ENCODE measurements at regions not wholly inside any gene's neighbourhood (a gene's known extent, or its start where the extent isn't known, plus 50 kb on each side); places are given as distances from the start of the nearest gene placed in this dataset.

DNA sequence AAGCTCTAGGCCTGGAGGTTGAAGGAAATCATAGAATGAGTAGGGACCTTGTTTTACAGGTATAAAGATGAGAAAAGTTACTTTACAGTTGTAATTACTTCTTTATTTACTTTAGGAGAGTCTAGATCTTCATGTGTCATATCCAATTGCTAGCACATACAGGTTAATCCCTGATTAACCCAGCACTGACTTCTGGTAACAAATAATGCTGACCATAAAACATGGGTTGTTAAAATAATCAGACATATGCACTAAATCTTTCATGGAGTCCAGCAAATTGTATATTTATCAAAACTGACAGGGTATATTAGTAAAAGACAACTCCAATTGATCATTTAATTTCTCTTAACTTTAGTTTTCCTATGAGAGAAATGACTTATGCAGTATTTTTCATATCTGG is 245.2 kb downstream of the NFKBIZ start:
- Mint-ChIP-seq H3K4me3 (no peak overlapping the region), H3K27me3 (no peaks in the 10 kb centered on the region), H3K36me3 (no peaks in the 10 kb centered on the region), H3K9me3 (no peaks in the 10 kb centered on the region), H3K27ac (no peak overlapping the region), H3K4me1 (peaks cover 7 to 12% (median 10%) of the 10 kb centered on the region in 3 donors)
- Histone ChIP-seq H3K4me3 (ENCODE audit: low read length) (no peak overlapping the region), H3K4me1 (ENCODE audit: insufficient read depth, low read length) (peaks cover 13% of the 10 kb centered on the region), H3K36me3 (ENCODE audit: insufficient read depth, low read length) (no peaks in the 10 kb centered on the region), H3K9me3 (ENCODE audit: low read length) (no peaks in the 10 kb centered on the region), H3K27ac (ENCODE audit: low read depth, low read length) (no peak overlapping the region), H3K27me3 (ENCODE audit: insufficient read depth, low read length, poor library complexity, severe bottlenecking) (no peaks in the 10 kb centered on the region)
- ChIA-PET POLR2A (no interaction called here), CTCF (no interaction called here)
- no peak for DNase-seq

DNA sequence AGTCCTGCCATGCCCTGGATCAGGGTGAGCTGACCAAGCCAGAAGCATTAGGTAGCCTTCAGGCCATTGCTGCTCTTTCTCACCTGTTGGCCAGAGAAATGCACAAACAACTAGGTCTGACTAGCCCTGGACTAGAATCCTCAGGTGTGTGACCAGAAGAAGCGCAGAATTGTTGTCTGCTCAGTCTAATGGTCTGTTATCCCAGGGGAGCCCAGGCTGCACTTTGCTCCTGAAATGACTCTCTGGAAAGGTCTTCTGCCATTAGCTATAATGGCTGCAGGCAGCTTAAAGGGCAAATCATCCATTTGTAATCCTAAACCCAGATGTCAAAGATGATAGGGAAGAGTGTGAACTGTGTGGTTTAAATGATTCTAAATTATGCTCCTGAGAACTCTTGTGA is 246.1 kb downstream of the NFKBIZ start:
- ChIA-PET POLR2A (no interaction called here), CTCF (no interaction called here)
- Mint-ChIP-seq H3K36me3 (no peaks in the 10 kb centered on the region), H3K4me1 (peaks cover 7 to 12% (median 10%) of the 10 kb centered on the region in 3 donors), H3K27ac (no peak overlapping the region), H3K27me3 (no peaks in the 10 kb centered on the region), H3K4me3 (no peak overlapping the region), H3K9me3 (no peaks in the 10 kb centered on the region)
- H3K9me3 ChIP-seq (ENCODE audit: low read length) = no peaks in the 10 kb centered on the region
- no peaks in the 10 kb centered on the region for H3K27me3 ChIP-seq (ENCODE audit: insufficient read depth, low read length, poor library complexity, severe bottlenecking)
- peaks cover 13% of the 10 kb centered on the region for H3K4me1 ChIP-seq (ENCODE audit: insufficient read depth, low read length)
- DNase-seq = no peak
- no peak overlapping the region for H3K27ac ChIP-seq (ENCODE audit: low read depth, low read length)
- H3K4me3 ChIP-seq (ENCODE audit: low read length) = no peak overlapping the region
- H3K36me3 ChIP-seq (ENCODE audit: insufficient read depth, low read length) = no peaks in the 10 kb centered on the region

DNA sequence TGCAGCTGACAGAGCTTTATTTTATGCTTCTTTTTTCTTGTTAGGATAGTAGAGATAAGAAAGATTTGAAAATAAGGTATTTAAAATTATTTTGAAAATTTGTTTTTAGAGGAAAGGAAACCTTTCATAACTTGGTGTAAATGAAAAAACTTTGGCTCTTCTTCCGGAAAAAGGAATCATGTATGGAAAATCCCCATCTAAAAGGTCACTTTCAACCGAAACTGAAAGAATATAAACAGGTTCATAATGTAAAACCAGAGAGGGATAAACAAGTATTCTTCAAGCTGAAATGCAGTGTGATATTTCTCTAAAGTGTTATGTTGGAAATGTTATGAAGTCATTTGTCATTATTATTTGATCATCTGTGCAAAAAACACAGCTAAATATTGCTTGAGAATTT is 246.8 kb downstream of the NFKBIZ start:
- no peaks in the 10 kb centered on the region for H3K36me3 ChIP-seq (ENCODE audit: insufficient read depth, low read length)
- no peak overlapping the region for H3K27ac ChIP-seq (ENCODE audit: low read depth, low read length)
- H3K27me3 Mint-ChIP-seq = peaks cover 0 to 3% of the 10 kb centered on the region in 2 donors
- ChIA-PET POLR2A (no interaction called here), CTCF (no interaction called here)
- DNase-seq = no peak
- no peak overlapping the region for H3K27ac Mint-ChIP-seq
- H3K27me3 ChIP-seq (ENCODE audit: insufficient read depth, low read length, poor library complexity, severe bottlenecking) = no peaks in the 10 kb centered on the region
- H3K4me1 Mint-ChIP-seq = peaks cover 7 to 12% (median 10%) of the 10 kb centered on the region in 3 donors
- no peaks in the 10 kb centered on the region for H3K9me3 Mint-ChIP-seq
- H3K4me1 ChIP-seq (ENCODE audit: insufficient read depth, low read length) = peaks cover 13% of the 10 kb centered on the region
- no peak overlapping the region for H3K4me3 Mint-ChIP-seq
- no peak overlapping the region for H3K4me3 ChIP-seq (ENCODE audit: low read length)
- H3K9me3 ChIP-seq (ENCODE audit: low read length) = no peaks in the 10 kb centered on the region
- no peaks in the 10 kb centered on the region for H3K36me3 Mint-ChIP-seq

DNA sequence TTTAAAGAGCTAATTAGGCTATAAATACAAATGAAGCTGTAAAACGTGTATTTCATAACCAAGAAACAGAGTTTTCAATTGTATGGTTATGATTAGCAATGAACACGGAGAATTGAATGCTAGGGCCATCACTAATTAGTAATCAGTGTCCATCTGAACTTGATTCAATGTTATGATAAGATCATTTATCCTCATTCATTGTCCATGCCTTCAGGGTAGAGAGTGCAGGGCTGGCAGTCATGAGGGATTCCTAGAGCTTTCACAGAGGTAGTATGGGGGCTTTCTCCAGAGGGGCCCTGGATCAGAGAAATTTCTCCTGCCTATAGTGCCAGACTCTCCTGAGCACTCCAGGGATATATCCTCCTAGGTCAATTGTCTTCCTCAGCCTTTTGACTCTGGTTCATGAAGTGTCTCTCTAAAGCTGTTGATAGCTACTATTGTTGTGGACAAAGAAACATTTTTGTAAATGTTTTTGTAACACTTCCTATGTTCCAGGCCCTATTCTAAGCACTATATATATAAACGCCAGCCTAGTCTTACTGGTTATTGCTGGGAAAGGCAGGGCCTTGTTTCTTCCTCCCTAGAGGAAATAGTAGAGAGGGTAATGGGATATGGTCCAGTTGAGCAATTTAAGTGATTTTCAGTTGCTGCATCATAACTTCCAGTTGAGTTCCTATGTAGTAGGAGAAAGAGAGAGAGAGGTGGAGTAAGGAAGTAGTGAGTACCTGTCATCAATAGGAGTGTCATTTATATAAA is 249.0 kb downstream of the NFKBIZ start:
- Mint-ChIP-seq H3K9me3 (no peaks in the 10 kb centered on the region), H3K27ac (no peak overlapping the region), H3K4me3 (no peak overlapping the region), H3K4me1 (peaks cover 2 to 4% (median 2%) of the 10 kb centered on the region in 3 donors), H3K27me3 (peaks cover 2 to 4% of the 10 kb centered on the region in 2 donors), H3K36me3 (no peaks in the 10 kb centered on the region)
- Histone ChIP-seq H3K9me3 (ENCODE audit: low read length) (no peaks in the 10 kb centered on the region), H3K4me1 (ENCODE audit: insufficient read depth, low read length) (peaks cover 3% of the 10 kb centered on the region), H3K36me3 (ENCODE audit: insufficient read depth, low read length) (no peaks in the 10 kb centered on the region), H3K4me3 (ENCODE audit: low read length) (no peak overlapping the region), H3K27me3 (ENCODE audit: insufficient read depth, low read length, poor library complexity, severe bottlenecking) (no peaks in the 10 kb centered on the region), H3K27ac (ENCODE audit: low read depth, low read length) (no peak overlapping the region)
- DNase-seq = no peak
- CTCF ChIA-PET = no interaction called here
- POLR2A ChIA-PET = no interaction called here

DNA sequence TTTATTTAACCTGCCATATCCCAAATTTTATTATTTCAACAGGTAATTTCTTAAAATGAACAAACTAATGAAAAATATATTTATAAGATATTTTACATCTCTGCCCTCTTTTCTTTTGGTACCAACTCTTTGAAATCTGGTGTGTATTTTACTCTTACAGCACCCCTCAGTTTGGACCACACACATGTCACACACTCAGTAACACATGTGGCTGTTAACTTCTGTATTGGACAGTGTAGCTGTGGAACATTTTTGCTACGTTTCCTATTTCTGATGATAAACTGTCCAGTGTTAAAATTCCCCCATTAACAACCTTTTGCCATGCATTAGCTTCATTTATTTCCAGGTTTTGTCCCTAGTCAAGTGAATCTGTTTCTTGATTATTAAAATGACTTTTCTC is 250.6 kb downstream of the NFKBIZ start:
- DNase-seq = no peak
- ChIA-PET POLR2A (no interaction called here), CTCF (no interaction called here)
- no peaks in the 10 kb centered on the region for H3K4me1 ChIP-seq (ENCODE audit: insufficient read depth, low read length)
- H3K9me3 ChIP-seq (ENCODE audit: low read length) = no peaks in the 10 kb centered on the region
- no peaks in the 10 kb centered on the region for H3K9me3 Mint-ChIP-seq
- H3K27ac ChIP-seq (ENCODE audit: low read depth, low read length) = no peak overlapping the region
- H3K36me3 ChIP-seq (ENCODE audit: insufficient read depth, low read length) = no peaks in the 10 kb centered on the region
- no peak overlapping the region for H3K27ac Mint-ChIP-seq
- H3K27me3 ChIP-seq (ENCODE audit: insufficient read depth, low read length, poor library complexity, severe bottlenecking) = no peaks in the 10 kb centered on the region
- H3K4me1 Mint-ChIP-seq = no peaks in the 10 kb centered on the region
- H3K4me3 ChIP-seq (ENCODE audit: low read length) = no peak overlapping the region
- no peaks in the 10 kb centered on the region for H3K36me3 Mint-ChIP-seq
- H3K4me3 Mint-ChIP-seq = no peak overlapping the region
- H3K27me3 Mint-ChIP-seq = peaks cover 4 to 5% of the 10 kb centered on the region in 2 donors

DNA sequence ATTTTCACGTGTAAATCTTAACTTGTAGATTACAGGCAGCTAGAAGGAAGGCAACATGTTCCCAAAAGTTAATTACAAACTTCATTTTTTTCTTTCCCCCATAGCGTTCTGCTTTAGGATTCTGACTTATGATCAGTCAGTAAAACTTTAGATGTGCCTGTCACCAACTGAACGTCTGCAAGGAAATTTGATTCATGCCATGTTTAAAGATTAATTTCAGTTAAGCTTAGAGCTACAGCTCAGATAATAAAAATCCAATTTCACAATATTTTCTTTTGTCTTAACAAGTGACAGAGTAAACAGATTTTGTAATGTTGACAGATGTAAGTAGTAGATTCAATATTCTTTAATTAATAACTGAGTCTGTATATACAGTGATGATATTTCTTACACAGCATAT is 253.1 kb downstream of the NFKBIZ start:
- H3K4me1 Mint-ChIP-seq = peaks cover 0 to 10% (median 2%) of the 10 kb centered on the region in 3 donors
- ChIA-PET POLR2A (no interaction called here), CTCF (no interaction called here)
- DNase-seq = no peak
- Histone ChIP-seq H3K4me3 (ENCODE audit: low read length) (no peak overlapping the region), H3K27ac (ENCODE audit: low read depth, low read length) (no peak overlapping the region), H3K4me1 (ENCODE audit: insufficient read depth, low read length) (peaks cover 9% of the 10 kb centered on the region), H3K36me3 (ENCODE audit: insufficient read depth, low read length) (no peaks in the 10 kb centered on the region), H3K9me3 (ENCODE audit: low read length) (peaks cover under 1% of the 10 kb centered on the region), H3K27me3 (ENCODE audit: insufficient read depth, low read length, poor library complexity, severe bottlenecking) (no peaks in the 10 kb centered on the region)
- no peak overlapping the region for H3K27ac Mint-ChIP-seq
- peaks cover 4 to 5% of the 10 kb centered on the region in 2 donors for H3K27me3 Mint-ChIP-seq
- H3K36me3 Mint-ChIP-seq = peaks cover 0 to 4% (median 2%) of the 10 kb centered on the region in 3 donors
- peaks cover 0 to 3% (median 0%) of the 10 kb centered on the region in 5 donors for H3K9me3 Mint-ChIP-seq
- no peak overlapping the region for H3K4me3 Mint-ChIP-seq

DNA sequence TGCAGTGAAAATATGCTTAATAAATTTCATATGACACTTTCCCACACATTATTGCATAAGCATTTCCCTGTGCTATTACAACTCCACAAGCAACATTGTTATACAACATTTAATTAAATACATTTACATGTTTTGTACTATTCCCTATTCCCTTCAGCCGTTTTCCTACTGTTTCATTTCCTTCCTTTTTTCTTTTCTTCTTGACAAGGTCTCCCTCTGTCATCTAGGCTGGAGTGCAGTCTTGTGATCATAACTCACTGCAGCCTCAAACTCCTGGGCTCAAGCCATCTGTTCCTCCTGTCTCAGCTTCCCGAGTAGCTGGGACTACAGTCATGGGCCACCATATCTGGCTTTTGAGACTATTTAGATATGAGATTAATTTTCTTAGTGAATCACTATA is 254.7 kb downstream of the NFKBIZ start:
- CTCF ChIA-PET = interaction anchor here (0.6 kb wide), 1 partner anchor 38 kb away, joined by 3 read pairs; no protein-coding TSS in a partner anchor
- peak overlapping the region in 1 of 8 donors; percentile 56 for H3K27ac Mint-ChIP-seq
- Histone ChIP-seq H3K27ac (ENCODE audit: low read depth, low read length) (no peak overlapping the region), H3K9me3 (ENCODE audit: low read length) (peaks cover 3% of the 10 kb centered on the region), H3K36me3 (ENCODE audit: insufficient read depth, low read length) (no peaks in the 10 kb centered on the region), H3K4me1 (ENCODE audit: insufficient read depth, low read length) (peaks cover 9% of the 10 kb centered on the region), H3K4me3 (ENCODE audit: low read length) (no peak overlapping the region), H3K27me3 (ENCODE audit: insufficient read depth, low read length, poor library complexity, severe bottlenecking) (no peaks in the 10 kb centered on the region)
- POLR2A ChIA-PET = no interaction called here
- H3K36me3 Mint-ChIP-seq = peaks cover 0 to 7% (median 2%) of the 10 kb centered on the region in 3 donors
- peaks cover 0 to 10% (median 2%) of the 10 kb centered on the region in 3 donors for H3K4me1 Mint-ChIP-seq
- H3K9me3 Mint-ChIP-seq = peaks cover 0 to 5% (median 0%) of the 10 kb centered on the region in 5 donors
- peaks cover 4 to 5% of the 10 kb centered on the region in 2 donors for H3K27me3 Mint-ChIP-seq
- no peak overlapping the region for H3K4me3 Mint-ChIP-seq
- no peak for DNase-seq

DNA sequence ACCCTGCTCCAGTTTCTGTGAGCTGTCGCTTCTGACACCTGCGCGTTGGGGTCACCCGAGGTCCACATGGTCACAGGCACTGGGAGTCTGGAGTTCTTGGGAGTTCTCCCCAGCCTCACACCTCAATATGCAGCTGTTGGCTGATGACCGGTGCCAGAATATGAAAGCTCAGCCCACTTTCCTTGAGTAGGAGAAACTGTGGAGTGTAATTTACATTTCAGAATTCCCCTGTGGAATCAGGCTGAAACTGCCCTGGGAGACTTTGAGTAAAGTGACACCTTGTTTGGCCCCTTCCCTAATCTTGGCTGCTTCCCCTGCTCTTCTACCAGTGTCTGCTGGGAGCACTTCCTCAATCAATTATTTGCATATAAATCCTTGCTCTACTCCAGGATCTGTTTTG is 255.9 kb downstream of the NFKBIZ start:
- no peaks in the 10 kb centered on the region for H3K36me3 ChIP-seq (ENCODE audit: insufficient read depth, low read length)
- peaks cover 9% of the 10 kb centered on the region for H3K4me1 ChIP-seq (ENCODE audit: insufficient read depth, low read length)
- H3K9me3 ChIP-seq (ENCODE audit: low read length) = peaks cover 3% of the 10 kb centered on the region
- Mint-ChIP-seq H3K27me3 (peaks cover 4 to 5% of the 10 kb centered on the region in 2 donors), H3K9me3 (peaks cover 0 to 5% (median 0%) of the 10 kb centered on the region in 5 donors), H3K4me3 (no peak overlapping the region), H3K27ac (no peak overlapping the region), H3K4me1 (peaks cover 0 to 10% (median 2%) of the 10 kb centered on the region in 3 donors), H3K36me3 (peaks cover 0 to 7% (median 2%) of the 10 kb centered on the region in 3 donors)
- CTCF ChIA-PET = interaction anchor here (0.6 kb wide), 1 partner anchor 120 kb away, joined by 3 read pairs; no protein-coding TSS in a partner anchor
- POLR2A ChIA-PET = no interaction called here
- no peaks in the 10 kb centered on the region for H3K27me3 ChIP-seq (ENCODE audit: insufficient read depth, low read length, poor library complexity, severe bottlenecking)
- no peak overlapping the region for H3K4me3 ChIP-seq (ENCODE audit: low read length)
- DNase-seq = no peak
- no peak overlapping the region for H3K27ac ChIP-seq (ENCODE audit: low read depth, low read length)

All from CD8-positive, alpha-beta memory T cell (primary cell).